ENCODE measurements at regions not wholly inside any gene's neighbourhood (a gene's known extent, or its start where the extent isn't known, plus 50 kb on each side); places are given as distances from the start of the nearest gene placed in this dataset.

- TF ChIP-seq CTCF (IDR thresholded peaks at IDR 0.05) (no peak), POLR2AphosphoS5 (IDR thresholded peaks at IDR 0.05) (no peak), POLR2A (IDR thresholded peaks at IDR 0.05) (no peak)
These were observed 52.5 kb upstream of the CPEB4 start for GRCh38 chr5:173835661-173836060.
